ENCODE measurements at regions not wholly inside any gene's neighbourhood (a gene's known extent, or its start where the extent isn't known, plus 50 kb on each side); places are given as distances from the start of the nearest gene placed in this dataset.

DNA sequence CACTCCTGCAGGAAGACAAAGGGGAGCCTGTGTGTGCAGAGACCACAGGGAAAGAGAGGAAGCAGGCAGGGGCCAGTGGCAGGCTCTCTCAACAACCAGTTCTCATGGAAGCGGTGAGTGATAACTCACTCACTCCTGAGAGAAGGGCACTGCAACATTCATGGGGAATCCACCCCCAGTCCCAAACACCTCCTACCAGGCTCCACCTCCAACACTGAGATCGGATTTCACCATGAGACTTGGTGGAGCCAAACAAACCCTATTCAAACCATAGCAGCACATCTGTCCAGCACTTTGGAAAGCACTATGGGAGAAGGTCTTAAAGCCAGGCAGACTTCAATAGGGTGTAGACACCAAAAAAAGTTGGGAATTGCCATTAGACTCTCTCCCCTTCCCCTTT lies 345.7 kb upstream of the SPRED2 start:
- no peak overlapping the region for H2BK12ac ChIP-seq (ENCODE audit: low read depth, low read length)
- no peaks in the 10 kb centered on the region for H3K9me3 ChIP-seq (ENCODE audit: insufficient read depth in 2 of 2, low read depth in 1 of 2, low read length in 1 of 2)
- H3K27ac ChIP-seq (ENCODE audit: low read depth, low read length): no peak overlapping the region
- no peaks in the 10 kb centered on the region for H3K79me2 ChIP-seq (ENCODE audit: control insufficient read depth in 1 of 2, insufficient read depth in 2 of 2, low read length in 2 of 2)
- H3K79me1 ChIP-seq (ENCODE audit: low read depth, low read length): no peaks in the 10 kb centered on the region
- no peak overlapping the region for H4K8ac ChIP-seq (ENCODE audit: extremely low read depth, insufficient read depth, low read length)
- no peak overlapping the region for H3K56ac ChIP-seq (replicated peaks; ENCODE audit: insufficient read length, low read depth, low read length)
- H3K18ac ChIP-seq (ENCODE audit: extremely low read depth, low read length): no peak overlapping the region
- 91% methylated on average over 2 of the region's 2 CpGs; no CpG with 5 or more reads in 1 of the 2 experiments for WGBS, 2 experiments (ENCODE audit: extremely low coverage in 1 of 2, insufficient coverage in 1 of 2, insufficient read length in 1 of 2, insufficient replicate concordance in 2 of 2, low coverage in 1 of 2, low lambda C conversion rate in 2 of 2, missing lambda C conversion rate in 1 of 2)
- no peak overlapping the region for H2BK120ac ChIP-seq (replicated peaks; ENCODE audit: low read depth, low read length)
- ChIA-PET CTCF (ENCODE audit: partially characterized antibody) (interaction anchor here (0.6 kb wide), 1 partner anchor 222 kb away, joined by 3 read pairs; no protein-coding TSS in a partner anchor), POLR2A (ENCODE audit: partially characterized antibody) (no interaction called here)
- no peak overlapping the region for H2AK5ac ChIP-seq (ENCODE audit: low read depth, low read length)
- H2AFZ ChIP-seq (ENCODE audit: low read length): no peak overlapping the region
- H3K4me1 ChIP-seq (replicated peaks in 1 of 4; ENCODE audit: control insufficient read depth in 3 of 4, insufficient read depth in 4 of 4, low read length in 3 of 4): no peaks in the 10 kb centered on the region; a peak in 1 of 7 replicates
- no peak overlapping the region for H4K5ac ChIP-seq (ENCODE audit: insufficient read length, low read depth, low read length)
- no peak overlapping the region for H2BK15ac ChIP-seq (ENCODE audit: low read length)
- H3K4me2 ChIP-seq (ENCODE audit: insufficient read depth in 1 of 2, low read depth in 2 of 2, low read length in 2 of 2): no peak overlapping the region
- DNase-seq (ENCODE audit: low read depth in 1 of 2, low spot score in 2 of 2) (no peak), FAIRE-seq (no peak)
- TF ChIP-seq NRF1 (IDR thresholded peaks at IDR 0.05; ENCODE audit: low read depth, low read length): no peak
- TF ChIP-seq TBP (IDR thresholded peaks at IDR 0.05; ENCODE audit: low read depth, low read length): no peak
- TF ChIP-seq HDAC2 (IDR thresholded peaks at IDR 0.05; ENCODE audit: borderline replicate concordance in 1 of 2, low read depth in 2 of 2, low read length in 2 of 2): no peak
- no peak for TF ChIP-seq SIN3A (conservative IDR thresholded peaks at IDR 0.05 in 1 of 2, IDR thresholded peaks at IDR 0.05 in 1 of 2; ENCODE audit: low read depth in 1 of 2, low read length in 2 of 2)
- no peak for TF ChIP-seq KDM4A (IDR thresholded peaks at IDR 0.05; ENCODE audit: low read depth, low read length, severe bottlenecking)
- no peak for TF ChIP-seq FOSL1 (IDR thresholded peaks at IDR 0.05; ENCODE audit: insufficient read depth, low read depth, low read length)
- H3K9ac ChIP-seq (replicated peaks in 1 of 4; ENCODE audit: extremely low read depth in 1 of 4, low read depth in 3 of 4, low read length in 3 of 4): no peak overlapping the region
- no peak overlapping the region for H3K23ac ChIP-seq (ENCODE audit: insufficient read length)
- no peak overlapping the region for H3K4ac ChIP-seq (replicated peaks; ENCODE audit: insufficient read length, low read depth, low read length)
- no peaks in the 10 kb centered on the region for H3K36me3 ChIP-seq (ENCODE audit: control insufficient read depth in 2 of 4, insufficient read depth in 4 of 4, low read length in 3 of 4)
- H3K23me2 ChIP-seq (ENCODE audit: low read depth, low read length): no peaks in the 10 kb centered on the region
- no peak overlapping the region for H3K4me3 ChIP-seq (ENCODE audit: extremely low read depth in 1 of 4, insufficient read depth in 2 of 4, low read depth in 3 of 4, low read length in 4 of 4)
- no peaks in the 10 kb centered on the region for H4K20me1 ChIP-seq (replicated peaks in 1 of 2; ENCODE audit: control insufficient read depth in 1 of 2, insufficient read depth in 2 of 2, low read length in 2 of 2)
- no peak overlapping the region for H3K14ac ChIP-seq (ENCODE audit: insufficient read length)
- no peaks in the 10 kb centered on the region for H3K27me3 ChIP-seq (replicated peaks in 1 of 4; ENCODE audit: control insufficient read depth in 3 of 4, extremely low read depth in 1 of 4, insufficient read depth in 3 of 4, low read length in 3 of 4)
- no peak overlapping the region for H2BK20ac ChIP-seq (ENCODE audit: low read length)
- no peak overlapping the region for H4K91ac ChIP-seq (replicated peaks; ENCODE audit: insufficient read length, low read length)
- no peak overlapping the region for H2BK5ac ChIP-seq (ENCODE audit: low read depth, low read length)
